ENCODE measurements at regions not wholly inside any gene's neighbourhood (a gene's known extent, or its start where the extent isn't known, plus 50 kb on each side); places are given as distances from the start of the nearest gene placed in this dataset.

- no peak overlapping the region for H3K4me2 ChIP-seq
- H3K9ac ChIP-seq = no peak overlapping the region
- no peaks in the 10 kb centered on the region for H3K9me2 ChIP-seq
- TF ChIP-seq POLR2AphosphoS5 (IDR thresholded peaks at IDR 0.05; ENCODE audit: low read depth, low read length) (no peak), TEAD4 (IDR thresholded peaks at IDR 0.05; ENCODE audit: borderline replicate concordance, insufficient read depth) (no peak), MEF2A (IDR thresholded peaks at IDR 0.05; ENCODE audit: borderline replicate concordance, low read depth) (no peak), SMC3 (IDR thresholded peaks at IDR 0.05; ENCODE audit: low read depth, low read length) (no peak), RXRA (IDR thresholded peaks at IDR 0.05; ENCODE audit: borderline replicate concordance, low read depth) (no peak), EZH2phosphoT487 (IDR thresholded peaks at IDR 0.05; ENCODE audit: borderline replicate concordance, low read depth) (no peak), TAF1 (IDR thresholded peaks at IDR 0.05; ENCODE audit: borderline replicate concordance, low read depth, low read length) (no peak), ZBTB33 (IDR thresholded peaks at IDR 0.05; ENCODE audit: borderline replicate concordance, low read depth) (no peak), FOXM1 (IDR thresholded peaks at IDR 0.05; ENCODE audit: low read depth) (no peak), RFX5 (IDR thresholded peaks at IDR 0.05; ENCODE audit: low read length) (no peak), NRF1 (IDR thresholded peaks at IDR 0.05; ENCODE audit: low read depth, low read length) (no peak), CTCF (IDR thresholded peaks at IDR 0.05) (no peak)
- TF ChIP-seq, protein P1, sequence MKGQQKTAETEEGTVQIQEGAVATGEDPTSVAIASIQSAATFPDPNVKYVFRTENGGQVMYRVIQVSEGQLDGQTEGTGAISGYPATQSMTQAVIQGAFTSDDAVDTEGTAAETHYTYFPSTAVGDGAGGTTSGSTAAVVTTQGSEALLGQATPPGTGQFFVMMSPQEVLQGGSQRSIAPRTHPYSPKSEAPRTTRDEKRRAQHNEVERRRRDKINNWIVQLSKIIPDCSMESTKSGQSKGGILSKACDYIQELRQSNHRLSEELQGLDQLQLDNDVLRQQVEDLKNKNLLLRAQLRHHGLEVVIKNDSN (IDR thresholded peaks at IDR 0.05; ENCODE audit: borderline replicate concordance, low read depth) = no peak
- WGBS (ENCODE audit: low lambda C conversion rate) = 53% methylated on average over 3 of the region's 3 CpGs
- no peaks in the 10 kb centered on the region for H3K4me1 ChIP-seq (ENCODE audit: control insufficient read depth in 1 of 2, insufficient read depth in 2 of 2, low read depth in 1 of 2, low read length in 1 of 2)
- ChIA-PET POLR2A (no interaction called here), CTCF (interaction anchor here (1.4 kb wide), 1 partner anchor 10 kb away, joined by 3 read pairs; no protein-coding TSS in a partner anchor)
- no peaks in the 10 kb centered on the region for H4K20me1 ChIP-seq (ENCODE audit: insufficient read depth)
- H3K4me3 ChIP-seq (ENCODE audit: low read depth in 2 of 2, low read length in 1 of 2) = no peak overlapping the region
- no peaks in the 10 kb centered on the region for H3F3A ChIP-seq (replicated peaks; ENCODE audit: insufficient read depth)
- H3K27me3 ChIP-seq (ENCODE audit: insufficient read depth) = no peaks in the 10 kb centered on the region
- H2AFZ ChIP-seq (ENCODE audit: low read depth) = no peak overlapping the region
- H3K79me2 ChIP-seq (ENCODE audit: insufficient read depth) = no peaks in the 10 kb centered on the region
- no peaks in the 10 kb centered on the region for H3K9me3 ChIP-seq
- H3K27ac ChIP-seq (ENCODE audit: low read depth in 2 of 2, low read length in 1 of 2) = no peak overlapping the region
- H3K36me3 ChIP-seq (replicated peaks in 1 of 2; ENCODE audit: control insufficient read depth in 1 of 2, insufficient read depth in 2 of 2, low read length in 1 of 2) = no peaks in the 10 kb centered on the region
- no peak for DNase-seq
Measured at GRCh38 chr4:18454349-18454748, 432.8 kb upstream of the LCORL start.

- no peak overlapping the region for H2AFZ ChIP-seq (ENCODE audit: low read depth)
- no peaks in the 10 kb centered on the region for H3F3A ChIP-seq (replicated peaks; ENCODE audit: insufficient read depth)
- 13% methylated on average over 4 of the region's 4 CpGs for WGBS (ENCODE audit: low lambda C conversion rate)
- H3K36me3 ChIP-seq (replicated peaks in 1 of 2; ENCODE audit: control insufficient read depth in 1 of 2, insufficient read depth in 2 of 2, low read length in 1 of 2) = no peaks in the 10 kb centered on the region
- no peak overlapping the region for H3K4me2 ChIP-seq
- H3K4me1 ChIP-seq (ENCODE audit: control insufficient read depth in 1 of 2, insufficient read depth in 2 of 2, low read depth in 1 of 2, low read length in 1 of 2) = no peaks in the 10 kb centered on the region; a peak in 1 of 4 replicates
- TF ChIP-seq CTCF (IDR thresholded peaks at IDR 0.05) (no peak), NFIC (IDR thresholded peaks at IDR 0.05; ENCODE audit: borderline replicate concordance) (no peak), RCOR1 (IDR thresholded peaks at IDR 0.05; ENCODE audit: low read length) (no peak), TCF12 (IDR thresholded peaks at IDR 0.05) (no peak), RFX5 (IDR thresholded peaks at IDR 0.05; ENCODE audit: low read length) (no peak), GABPA (IDR thresholded peaks at IDR 0.05; ENCODE audit: low read depth) (no peak), MEF2A (IDR thresholded peaks at IDR 0.05; ENCODE audit: borderline replicate concordance, low read depth) (no peak), GATA2 (CRISPR knock-in tag; IDR thresholded peaks at IDR 0.05) (no peak), SMC3 (IDR thresholded peaks at IDR 0.05; ENCODE audit: low read depth, low read length) (no peak), FOXM1 (IDR thresholded peaks at IDR 0.05; ENCODE audit: low read depth) (no peak), TEAD4 (IDR thresholded peaks at IDR 0.05; ENCODE audit: borderline replicate concordance, insufficient read depth) (no peak), POLR2AphosphoS5 (IDR thresholded peaks at IDR 0.05; ENCODE audit: low read depth, low read length) (no peak), MAX (IDR thresholded peaks at IDR 0.05; ENCODE audit: low read depth) (no peak)
- TF ChIP-seq, protein P2, sequence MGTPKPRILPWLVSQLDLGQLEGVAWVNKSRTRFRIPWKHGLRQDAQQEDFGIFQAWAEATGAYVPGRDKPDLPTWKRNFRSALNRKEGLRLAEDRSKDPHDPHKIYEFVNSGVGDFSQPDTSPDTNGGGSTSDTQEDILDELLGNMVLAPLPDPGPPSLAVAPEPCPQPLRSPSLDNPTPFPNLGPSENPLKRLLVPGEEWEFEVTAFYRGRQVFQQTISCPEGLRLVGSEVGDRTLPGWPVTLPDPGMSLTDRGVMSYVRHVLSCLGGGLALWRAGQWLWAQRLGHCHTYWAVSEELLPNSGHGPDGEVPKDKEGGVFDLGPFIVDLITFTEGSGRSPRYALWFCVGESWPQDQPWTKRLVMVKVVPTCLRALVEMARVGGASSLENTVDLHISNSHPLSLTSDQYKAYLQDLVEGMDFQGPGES (IDR thresholded peaks at IDR 0.05; ENCODE audit: low read depth, low read length) = no peak
- H3K27ac ChIP-seq (ENCODE audit: low read depth in 2 of 2, low read length in 1 of 2) = no peak overlapping the region
- no peak overlapping the region for H3K9ac ChIP-seq
- POLR2A ChIA-PET = no interaction called here
- H3K27me3 ChIP-seq (ENCODE audit: insufficient read depth) = no peaks in the 10 kb centered on the region
- H3K9me2 ChIP-seq = no peaks in the 10 kb centered on the region
- DNase-seq = no peak
- no peaks in the 10 kb centered on the region for H3K79me2 ChIP-seq (ENCODE audit: insufficient read depth)
- no peaks in the 10 kb centered on the region for H3K9me3 ChIP-seq
- H3K4me3 ChIP-seq (ENCODE audit: low read depth in 2 of 2, low read length in 1 of 2) = no peak overlapping the region
- H4K20me1 ChIP-seq (ENCODE audit: insufficient read depth) = no peaks in the 10 kb centered on the region
- CTCF ChIA-PET = no interaction called here
Measured at GRCh38 chr4:18445110-18445509, 423.6 kb upstream of the LCORL start.

All from SK-N-SH (cell line).